Endothelial cell of umbilical vein (primary cell): ENCODE measurements at regions not wholly inside any gene's neighbourhood (a gene's known extent, or its start where the extent isn't known, plus 50 kb on each side); places are given as distances from the start of the nearest gene placed in this dataset.

Experiments
- BruUV-seq: library from RNA; stranded (reverse); fragments of 400-500 nt; replicated peaks from 2 replicates; lab custom pipeline; 2021; lab: Mats Ljungman, UMichigan
- CTCF ChIA-PET: fragments of 300-600, 350-600 bp; sonication (Branson Sonifier 250); formaldehyde crosslinking; loops from one replicate; lab custom pipeline; 2021; ENCODE audit warnings: antibody characterized with exemption, inconsistent platforms; lab: Charles Lee
- POLR2A ChIA-PET: fragments of 300-600, 350-600 bp; sonication (Branson Sonifier 250); formaldehyde crosslinking; loops from one replicate; lab custom pipeline; 2021; ENCODE audit warnings: antibody characterized with exemption, inconsistent platforms; lab: Charles Lee
- DNase-seq: peaks from one replicate; pipeline ENCODE4 v3.0.0-alpha.2; 2011; ENCODE audit warnings: low read depth, low spot score
- FAIRE-seq: peaks from 2 replicates; lab custom pipeline; 2011; peaks lifted over from hg19 to GRCh38; lab: Jason Lieb, UNC
- H2AFZ ChIP-seq: 2 replicates; pipeline ENCODE4 v1.6.0; 2012; ENCODE audit warnings: low read depth, low read length, control low read depth, inconsistent platforms
- H3K27ac ChIP-seq: 2 replicates; pipeline ENCODE4 v1.5.1; 2011; ENCODE audit warnings: low read depth, mild to moderate bottlenecking, control low read depth, low read length, moderate library complexity; ENCODE audit not compliant: insufficient read depth
- H3K27me3 ChIP-seq, 2 experiments: 2 replicates each; pipeline versions ENCODE4 v1.6.0 to v1.6.1; 2011; ENCODE audit warnings: low read length in 2 of 2, mixed read lengths in 1 of 2; ENCODE audit not compliant: control insufficient read depth in 2 of 2, insufficient read depth in 2 of 2
- H3K36me3 ChIP-seq, 2 experiments: 2 replicates in 1 of 2; 3 replicates in 1 of 2; pipeline ENCODE4 v1.5.1; 2011; ENCODE audit warnings: low read length in 2 of 2, mild to moderate bottlenecking in 1 of 2, moderate library complexity in 1 of 2; ENCODE audit not compliant: control insufficient read depth in 2 of 2, insufficient read depth in 2 of 2; ENCODE audit errors: extremely low read depth in 1 of 2
- H3K4me1 ChIP-seq: 3 replicates; pipeline ENCODE4 v1.5.1; 2011; ENCODE audit warnings: mild to moderate bottlenecking, low read length; ENCODE audit not compliant: control insufficient read depth, insufficient read depth; ENCODE audit errors: extremely low read depth
- H3K4me2 ChIP-seq: 2 replicates; pipeline ENCODE4 v1.6.1; 2011; ENCODE audit warnings: low read length, control low read depth, mixed read lengths; ENCODE audit not compliant: insufficient read depth
- H3K4me3 ChIP-seq, 3 experiments: fragments of 200-600 bp in 1 of 3; sonication (generic), shearing (Covaris generic) in 1 of 3; replicated peaks in 1 of 3; 2 replicates each; pipeline ENCODE4 v1.5.1; 2011 to 2016; ENCODE audit warnings: control low read depth in 3 of 3, low read length in 3 of 3, mild to moderate bottlenecking in 2 of 3, inconsistent platforms in 1 of 3, low read depth in 1 of 3, moderate library complexity in 1 of 3; ENCODE audit not compliant: insufficient read depth in 1 of 3
- H3K79me2 ChIP-seq: 2 replicates; pipeline ENCODE4 v1.6.0; 2012; ENCODE audit warnings: low read length, inconsistent platforms; ENCODE audit not compliant: control insufficient read depth, insufficient read depth
- H3K9ac ChIP-seq: replicated peaks from 2 replicates; pipeline ENCODE3; 2011; ENCODE audit warnings: low read length, control low read depth; ENCODE audit not compliant: insufficient read depth; ENCODE audit errors: extremely low read depth
- H3K9me1 ChIP-seq: replicated peaks from 3 replicates; pipeline ENCODE4 v1.6.0; 2011; ENCODE audit warnings: mild to moderate bottlenecking, low read length; ENCODE audit not compliant: control insufficient read depth, insufficient read depth; ENCODE audit errors: extremely low read depth
- H3K9me3 ChIP-seq: replicated peaks from 2 replicates; pipeline ENCODE4 v1.5.1; 2012; ENCODE audit warnings: low read length, inconsistent platforms; ENCODE audit not compliant: control insufficient read depth, insufficient read depth
- H4K20me1 ChIP-seq: replicated peaks from 2 replicates; pipeline ENCODE3; 2011; ENCODE audit warnings: mild to moderate bottlenecking, low read length; ENCODE audit not compliant: control insufficient read depth, insufficient read depth; ENCODE audit errors: extremely low read depth
- EZH2 ChIP-seq: IDR thresholded peaks from 2 replicates; pipeline ENCODE4 v1.6.1; 2012; ENCODE audit warnings: borderline replicate concordance, low read depth, mild to moderate bottlenecking, moderate library complexity, low read length, inconsistent platforms; ENCODE audit not compliant: severe bottlenecking
- FOS ChIP-seq: IDR thresholded peaks from 2 replicates; pipeline ENCODE4 v1.6.1; 2011; ENCODE audit warnings: mild to moderate bottlenecking, low read length, moderate library complexity, borderline replicate concordance; ENCODE audit not compliant: insufficient read depth
- GATA2 ChIP-seq: IDR thresholded peaks from 2 replicates; pipeline ENCODE4 v1.7.0; 2011; ENCODE audit warnings: low read depth, mild to moderate bottlenecking, moderate library complexity, mixed read lengths, low read length; ENCODE audit not compliant: insufficient read length, insufficient read depth
- JUN ChIP-seq: IDR thresholded peaks from 2 replicates; pipeline ENCODE4 v1.6.1; 2011; ENCODE audit warnings: borderline replicate concordance, low read depth; ENCODE audit not compliant: insufficient read length, insufficient read depth
- MYC ChIP-seq: IDR thresholded peaks from one replicate; pipeline ENCODE4 v1.6.1; 2011; ENCODE audit warnings: mild to moderate bottlenecking, low read depth, low read length
- POLR2A ChIP-seq: IDR thresholded peaks from 2 replicates; pipeline ENCODE4 v1.6.1; 2012; ENCODE audit warnings: low read depth, mild to moderate bottlenecking, control low read depth, low read length
- POLR2AphosphoS5 ChIP-seq: IDR thresholded peaks from 2 replicates; pipeline ENCODE4 v1.6.1; 2012; ENCODE audit warnings: low read depth, mild to moderate bottlenecking, control low read depth, low read length, moderate library complexity; ENCODE audit not compliant: insufficient read depth
- dilution Hi-C: fragments of 300-500 bp; cut with MboI; formaldehyde crosslinking; loops from one replicate; pipeline ENCODE4 v1.15.0; 2019; ENCODE audit warnings: low sequenced_read_pairs; ENCODE audit not compliant: extremely low pct_ligation_motif_present
- intact Hi-C: fragments of 100-400 bp; cut with micrococcal nuclease; formaldehyde crosslinking; loops from one replicate; pipeline ENCODE4 v1.10.0; 2022
- TF ChIP-seq, protein P1 (sequence below): IDR thresholded peaks from 2 replicates; pipeline ENCODE4 v1.6.1; 2011; ENCODE audit not compliant: insufficient read depth, insufficient read length
- TF ChIP-seq, protein P2 (sequence below), 2 donors: IDR thresholded peaks; 1 replicate in 1 of 2; 2 replicates in 1 of 2; pipeline ENCODE4 v1.5.1; 2011; ENCODE audit warnings: low read length in 2 of 2, mild to moderate bottlenecking in 2 of 2, moderate library complexity in 2 of 2, control low read depth in 1 of 2, inconsistent platforms in 1 of 2, low read depth in 1 of 2; ENCODE audit not compliant: insufficient read depth in 1 of 2; ENCODE audit errors: extremely low read depth in 1 of 2

DNA sequence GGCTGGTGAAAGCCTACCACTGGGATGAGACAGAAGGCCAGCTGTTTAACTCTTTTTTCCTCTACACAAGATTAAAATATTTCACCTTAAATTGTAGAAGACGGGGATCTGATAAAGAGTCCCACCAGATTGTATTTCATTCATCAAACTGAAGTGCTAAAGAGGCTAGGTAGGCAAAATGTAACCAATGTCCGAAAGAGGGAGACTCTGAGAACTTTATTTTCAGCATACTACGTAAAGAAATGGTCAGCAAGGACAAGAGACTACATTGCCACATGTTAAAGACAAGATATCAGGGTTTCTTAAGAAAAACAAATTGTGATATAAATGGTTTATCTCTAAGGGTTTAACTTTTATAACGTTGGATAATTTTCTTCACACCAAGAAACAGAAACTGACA lies 71.6 kb upstream of the INPP4B start:
- CTCF ChIA-PET, result no interaction called here
- Histone ChIP-seq H3K36me3 (no peaks in the 10 kb centered on the region), H3K4me2 (no peak overlapping the region), H3K9me3 (no peaks in the 10 kb centered on the region), H4K20me1 (no peaks in the 10 kb centered on the region), H3K4me3 (no peak overlapping the region), H3K9me1 (no peaks in the 10 kb centered on the region), H3K4me1 (no peaks in the 10 kb centered on the region), H2AFZ (no peak overlapping the region), H3K79me2 (no peaks in the 10 kb centered on the region), H3K27me3 (no peaks in the 10 kb centered on the region), H3K27ac (no peak overlapping the region), H3K9ac (no peak overlapping the region)
- BruUV-seq, result no TSS peak
- no peak for FAIRE-seq
- no peak for DNase-seq
- TF ChIP-seq, protein P1, sequence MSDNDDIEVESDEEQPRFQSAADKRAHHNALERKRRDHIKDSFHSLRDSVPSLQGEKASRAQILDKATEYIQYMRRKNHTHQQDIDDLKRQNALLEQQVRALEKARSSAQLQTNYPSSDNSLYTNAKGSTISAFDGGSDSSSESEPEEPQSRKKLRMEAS, result no peak
- TF ChIP-seq GATA2, result no peak
- no peak for TF ChIP-seq POLR2AphosphoS5
- TF ChIP-seq, protein P2, sequence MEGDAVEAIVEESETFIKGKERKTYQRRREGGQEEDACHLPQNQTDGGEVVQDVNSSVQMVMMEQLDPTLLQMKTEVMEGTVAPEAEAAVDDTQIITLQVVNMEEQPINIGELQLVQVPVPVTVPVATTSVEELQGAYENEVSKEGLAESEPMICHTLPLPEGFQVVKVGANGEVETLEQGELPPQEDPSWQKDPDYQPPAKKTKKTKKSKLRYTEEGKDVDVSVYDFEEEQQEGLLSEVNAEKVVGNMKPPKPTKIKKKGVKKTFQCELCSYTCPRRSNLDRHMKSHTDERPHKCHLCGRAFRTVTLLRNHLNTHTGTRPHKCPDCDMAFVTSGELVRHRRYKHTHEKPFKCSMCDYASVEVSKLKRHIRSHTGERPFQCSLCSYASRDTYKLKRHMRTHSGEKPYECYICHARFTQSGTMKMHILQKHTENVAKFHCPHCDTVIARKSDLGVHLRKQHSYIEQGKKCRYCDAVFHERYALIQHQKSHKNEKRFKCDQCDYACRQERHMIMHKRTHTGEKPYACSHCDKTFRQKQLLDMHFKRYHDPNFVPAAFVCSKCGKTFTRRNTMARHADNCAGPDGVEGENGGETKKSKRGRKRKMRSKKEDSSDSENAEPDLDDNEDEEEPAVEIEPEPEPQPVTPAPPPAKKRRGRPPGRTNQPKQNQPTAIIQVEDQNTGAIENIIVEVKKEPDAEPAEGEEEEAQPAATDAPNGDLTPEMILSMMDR (IDR thresholded peaks at IDR 0.05; ENCODE audit: extremely low read depth in 1 of 2, insufficient read depth in 1 of 2, low read depth in 1 of 2, low read length in 2 of 2), result no peak
- TF ChIP-seq EZH2, result no peak
- TF ChIP-seq MYC, result no peak
- TF ChIP-seq POLR2A, result no peak
- no peak for TF ChIP-seq JUN
- TF ChIP-seq FOS, result no peak
- dilution Hi-C loops, result no loop called here
- POLR2A ChIA-PET, result no interaction called here
- intact Hi-C loops, result no loop called here
